GM12864 (cell line): ENCODE measurements at regions not wholly inside any gene's neighbourhood (a gene's known extent, or its start where the extent isn't known, plus 50 kb on each side); places are given as distances from the start of the nearest gene placed in this dataset.

Experiments used
- DNase-seq: peaks from one replicate; pipeline ENCODE4 v3.0.0-alpha.2; 2011; ENCODE audit warnings: low read depth
- H3K4me3 ChIP-seq: 2 replicates; pipeline ENCODE4 v1.5.1; 2011; ENCODE audit warnings: mild to moderate bottlenecking, low read depth, low read length, control low read depth
- TF ChIP-seq, protein P1 (sequence below): IDR thresholded peaks from 2 replicates; pipeline ENCODE4 v1.5.1; 2011; ENCODE audit warnings: low read depth, mild to moderate bottlenecking, moderate library complexity, low read length, control low read depth, inconsistent platforms; ENCODE audit errors: missing control alignments

DNA sequence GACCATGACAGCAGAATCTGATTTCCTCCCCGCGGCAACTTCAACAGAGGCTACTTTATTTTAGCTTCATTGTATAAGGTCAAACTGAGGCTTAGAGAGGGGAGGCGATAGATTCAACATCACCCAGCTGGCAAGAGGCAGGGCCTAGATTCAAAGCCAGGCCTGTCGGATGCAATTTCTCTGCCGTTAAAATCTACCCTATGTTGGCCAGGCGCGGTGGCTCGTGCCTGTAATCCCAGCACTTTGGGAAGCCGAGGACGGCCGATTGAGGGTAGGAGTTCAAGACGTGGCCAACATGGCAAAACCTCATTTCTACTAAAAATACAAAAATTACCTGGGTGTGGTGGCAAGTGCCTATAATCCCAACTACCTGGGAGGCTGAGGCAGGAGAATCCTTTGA is 182.2 kb downstream of the BCOR start:
- no peak overlapping the region for H3K4me3 ChIP-seq
- DNase-seq: no peak
- TF ChIP-seq, protein P1, sequence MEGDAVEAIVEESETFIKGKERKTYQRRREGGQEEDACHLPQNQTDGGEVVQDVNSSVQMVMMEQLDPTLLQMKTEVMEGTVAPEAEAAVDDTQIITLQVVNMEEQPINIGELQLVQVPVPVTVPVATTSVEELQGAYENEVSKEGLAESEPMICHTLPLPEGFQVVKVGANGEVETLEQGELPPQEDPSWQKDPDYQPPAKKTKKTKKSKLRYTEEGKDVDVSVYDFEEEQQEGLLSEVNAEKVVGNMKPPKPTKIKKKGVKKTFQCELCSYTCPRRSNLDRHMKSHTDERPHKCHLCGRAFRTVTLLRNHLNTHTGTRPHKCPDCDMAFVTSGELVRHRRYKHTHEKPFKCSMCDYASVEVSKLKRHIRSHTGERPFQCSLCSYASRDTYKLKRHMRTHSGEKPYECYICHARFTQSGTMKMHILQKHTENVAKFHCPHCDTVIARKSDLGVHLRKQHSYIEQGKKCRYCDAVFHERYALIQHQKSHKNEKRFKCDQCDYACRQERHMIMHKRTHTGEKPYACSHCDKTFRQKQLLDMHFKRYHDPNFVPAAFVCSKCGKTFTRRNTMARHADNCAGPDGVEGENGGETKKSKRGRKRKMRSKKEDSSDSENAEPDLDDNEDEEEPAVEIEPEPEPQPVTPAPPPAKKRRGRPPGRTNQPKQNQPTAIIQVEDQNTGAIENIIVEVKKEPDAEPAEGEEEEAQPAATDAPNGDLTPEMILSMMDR: no peak

DNA sequence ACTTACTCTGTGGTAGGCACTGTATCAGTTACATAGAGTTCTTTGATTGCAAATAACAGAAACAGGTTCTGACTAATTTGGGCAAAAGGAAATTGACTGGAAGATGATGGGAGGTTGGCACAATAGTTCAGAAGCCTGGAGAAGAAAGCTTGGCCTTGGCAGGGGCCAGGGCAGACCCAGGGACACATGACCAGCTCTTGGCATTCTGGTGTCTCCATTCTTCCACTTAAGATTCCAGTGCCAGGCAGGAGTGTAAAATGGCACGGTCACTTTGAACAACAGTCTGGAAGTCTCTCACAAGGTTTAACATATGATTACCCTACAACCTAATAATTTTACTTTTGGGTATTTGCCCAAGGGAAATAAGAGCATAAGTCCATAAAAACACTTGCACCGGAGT is 175.9 kb downstream of the BCOR start:
- no peak for DNase-seq
- no peak overlapping the region for H3K4me3 ChIP-seq
- TF ChIP-seq, protein P1: no peak

DNA sequence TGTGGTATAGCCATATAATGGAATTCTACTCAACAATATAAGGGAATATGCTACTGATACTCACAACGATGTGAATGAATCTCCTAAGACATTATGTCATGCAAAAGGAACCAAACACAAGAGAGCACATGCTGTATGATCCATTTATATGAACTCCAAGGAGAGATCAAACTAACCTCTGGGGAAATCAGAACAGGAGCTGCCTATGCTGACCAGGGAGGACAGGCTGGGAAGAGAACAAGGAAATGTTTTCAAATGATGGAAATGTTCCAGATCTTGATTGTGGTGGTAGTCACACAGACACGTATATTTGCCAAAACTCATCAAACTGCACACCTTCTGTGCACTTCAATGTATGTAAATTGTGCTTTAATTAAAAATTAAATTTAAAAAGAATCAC is 175.3 kb downstream of the BCOR start:
- TF ChIP-seq, protein P1: no peak
- H3K4me3 ChIP-seq: no peak overlapping the region
- no peak for DNase-seq

DNA sequence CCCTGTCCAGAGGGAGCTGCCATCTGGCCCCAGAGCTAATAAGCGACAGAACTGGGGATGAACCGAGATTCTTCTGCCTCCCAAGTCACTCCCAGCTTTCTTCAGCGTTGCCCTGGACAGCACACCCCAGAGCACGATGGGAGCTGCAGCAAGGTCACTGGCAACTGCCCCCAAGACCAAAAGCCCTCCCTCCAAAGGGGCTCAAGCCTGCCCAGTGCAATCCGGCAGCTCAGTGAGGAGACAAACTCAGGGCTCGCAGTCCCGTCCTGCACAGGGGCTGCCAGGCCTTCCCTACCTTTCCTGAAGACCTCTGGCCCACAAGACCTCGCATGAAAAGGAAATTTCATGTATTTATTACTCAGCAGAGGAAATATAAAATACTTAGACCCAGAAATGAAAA is 174.8 kb downstream of the BCOR start:
- DNase-seq: no peak
- H3K4me3 ChIP-seq: no peak overlapping the region
- TF ChIP-seq, protein P1: no peak

DNA sequence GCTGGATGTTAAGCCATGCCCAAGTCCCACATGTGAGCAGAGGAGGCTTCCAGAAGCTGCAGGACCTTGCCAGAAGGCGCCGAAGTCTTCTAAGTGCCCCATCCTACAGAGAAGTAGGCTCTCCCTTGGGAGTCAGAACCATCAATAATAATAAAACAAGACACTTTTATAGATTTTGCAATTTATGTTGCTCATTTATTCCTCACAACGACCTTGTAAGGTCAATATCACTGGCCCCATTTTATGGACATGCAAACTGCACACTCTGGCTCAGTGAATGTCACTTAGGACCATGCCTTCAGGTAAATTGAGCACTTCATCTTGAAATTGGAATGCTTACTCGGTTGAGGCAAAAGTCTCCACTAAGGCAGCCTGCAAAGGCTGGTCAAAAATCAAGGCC is 170.4 kb downstream of the BCOR start:
- TF ChIP-seq, protein P1: no peak
- DNase-seq: no peak
- H3K4me3 ChIP-seq: no peak overlapping the region

DNA sequence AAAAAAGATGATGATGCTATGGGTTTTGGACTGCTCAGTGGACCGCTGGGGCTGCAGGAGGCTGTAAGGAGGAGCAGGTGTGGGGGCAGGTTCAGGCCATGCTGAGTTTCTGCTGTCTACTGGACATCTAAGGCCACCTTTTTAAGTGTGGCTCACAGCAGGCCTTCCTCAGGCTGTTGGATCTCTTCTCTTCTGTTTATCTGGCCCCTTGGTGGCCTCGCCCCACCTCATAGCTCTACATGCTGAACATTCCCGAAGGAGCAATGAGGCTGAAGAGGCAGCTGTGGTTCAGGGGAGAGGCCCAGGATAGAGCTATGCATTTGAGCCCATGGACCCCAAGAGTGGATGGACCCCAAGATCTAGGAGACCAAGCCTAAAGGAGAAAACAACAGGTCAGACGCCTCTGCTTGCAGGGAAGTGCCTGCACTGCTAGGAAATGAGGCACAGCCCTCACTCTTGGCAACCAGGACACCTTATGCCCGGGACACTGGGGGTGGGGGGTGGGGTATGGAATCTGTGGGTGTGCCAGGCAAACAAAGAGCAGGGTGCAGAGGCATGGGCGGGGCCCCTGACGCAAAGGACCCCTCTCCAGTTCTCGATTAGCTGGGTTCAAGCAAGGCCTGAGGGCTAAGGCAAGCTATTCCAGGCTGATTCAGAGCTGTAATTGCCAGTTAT is 168.9 kb downstream of the BCOR start:
- TF ChIP-seq, protein P1: no peak
- DNase-seq: no peak
- no peak overlapping the region for H3K4me3 ChIP-seq

DNA sequence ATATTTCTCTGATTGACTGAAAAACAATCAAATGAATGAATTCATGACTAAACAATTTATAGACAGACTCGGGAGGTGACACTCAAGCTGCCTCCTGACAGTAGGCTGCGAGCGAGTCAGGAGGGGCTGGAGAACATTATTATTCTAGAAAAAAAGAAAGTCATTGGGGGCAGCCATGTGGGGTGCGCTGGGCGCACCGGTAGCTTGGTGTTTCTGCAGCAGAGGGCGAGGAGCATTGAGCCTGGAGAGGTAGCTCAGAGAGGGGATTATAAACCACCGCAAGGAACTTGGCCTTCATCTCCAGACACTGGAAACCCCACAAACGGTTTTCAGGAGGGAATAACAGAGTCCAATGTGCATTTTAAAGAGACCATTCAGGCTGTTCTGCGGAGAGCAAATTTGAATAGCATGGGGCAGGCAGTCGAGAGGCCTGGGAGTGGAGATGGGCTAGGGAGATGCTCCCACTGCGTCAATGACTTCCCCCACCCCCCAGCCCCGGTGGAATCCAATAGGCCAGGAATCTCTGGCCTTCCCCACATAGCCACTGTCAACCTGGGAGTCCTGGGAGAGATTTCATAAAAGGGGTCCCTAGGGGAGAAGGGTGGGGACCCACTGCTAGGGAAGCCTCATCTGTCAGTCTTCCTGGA is 168.3 kb downstream of the BCOR start:
- TF ChIP-seq, protein P1: no peak
- no peak overlapping the region for H3K4me3 ChIP-seq
- DNase-seq: no peak
